Islet precursor cell (in vitro differentiated cells): ENCODE measurements at regions not wholly inside any gene's neighbourhood (a gene's known extent, or its start where the extent isn't known, plus 50 kb on each side); places are given as distances from the start of the nearest gene placed in this dataset.

Experiments
- DNase-seq: peaks from one replicate; pipeline ENCODE4 v3.0.0-alpha.2; 2018

- no peak for DNase-seq
Measured at GRCh38 chr13:104065328-104065727, 999.1 kb upstream of the SLC10A2 start.

- no peak for DNase-seq
Measured at GRCh38 chr13:104057861-104058260, 991.6 kb upstream of the SLC10A2 start.

- no peak for DNase-seq
Measured at GRCh38 chr13:104045907-104046306, 979.7 kb upstream of the SLC10A2 start.

GRCh38 chr13:104043184-104043583 is 977.0 kb upstream of the SLC10A2 start:
- DNase-seq = peak; percentile 48

GRCh38 chr13:104034891-104035290 is 968.7 kb upstream of the SLC10A2 start:
- no peak for DNase-seq

GRCh38 chr13:104025303-104025702 is 959.1 kb upstream of the SLC10A2 start:
- DNase-seq = no peak

- no peak for DNase-seq
Measured at GRCh38 chr13:104024416-104025170, 958.4 kb upstream of the SLC10A2 start.

- DNase-seq = no peak
Measured at GRCh38 chr13:104021806-104022397, 955.7 kb upstream of the SLC10A2 start.

- no peak for DNase-seq
Measured at GRCh38 chr13:104017317-104017716, 951.1 kb upstream of the SLC10A2 start.

- DNase-seq = no peak
Measured at GRCh38 chr13:104015646-104016396, 949.6 kb upstream of the SLC10A2 start.

- no peak for DNase-seq
Measured at GRCh38 chr13:104014803-104015645, 948.8 kb upstream of the SLC10A2 start.

- DNase-seq = peak; percentile 52
Measured at GRCh38 chr13:104011505-104012241, 945.5 kb upstream of the SLC10A2 start.

- no peak for DNase-seq
Measured at GRCh38 chr13:104008541-104009435, 942.6 kb upstream of the SLC10A2 start.

- DNase-seq = no peak
Measured at GRCh38 chr13:104008075-104008474, 941.9 kb upstream of the SLC10A2 start.

- no peak for DNase-seq
Measured at GRCh38 chr13:104006625-104007075, 940.4 kb upstream of the SLC10A2 start.

GRCh38 chr13:104004572-104004971 is 938.4 kb upstream of the SLC10A2 start:
- no peak for DNase-seq

GRCh38 chr13:104002216-104002615 is 936.0 kb upstream of the SLC10A2 start:
- DNase-seq = no peak

GRCh38 chr13:104001766-104002165 is 935.5 kb upstream of the SLC10A2 start:
- no peak for DNase-seq

- DNase-seq = no peak
Measured at GRCh38 chr13:103996733-103997132, 930.5 kb upstream of the SLC10A2 start.

- DNase-seq = no peak
Measured at GRCh38 chr13:103983948-103984347, 917.7 kb upstream of the SLC10A2 start.

GRCh38 chr13:103976371-103976770 is 910.2 kb upstream of the SLC10A2 start:
- no peak for DNase-seq
